RPMI7951 (cell line): ENCODE measurements at regions not wholly inside any gene's neighbourhood (a gene's known extent, or its start where the extent isn't known, plus 50 kb on each side); places are given as distances from the start of the nearest gene placed in this dataset.

Source experiments
- DNase-seq: peaks from one replicate; pipeline ENCODE4 v3.0.0-alpha.2; 2012; ENCODE audit warnings: low read depth

- DNase-seq = no peak
Measured at GRCh38 chr5:129400395-129400983, 59.6 kb upstream of the ADAMTS19 start.

- DNase-seq = no peak
Measured at GRCh38 chr5:129405222-129405621, 54.9 kb upstream of the ADAMTS19 start.

GRCh38 chr5:129406440-129406839 lies 53.7 kb upstream of the ADAMTS19 start:
- no peak for DNase-seq
